CD4-positive, alpha-beta T cell treated with Interleukin-21 for 1 hour (primary cell): ENCODE measurements at regions not wholly inside any gene's neighbourhood (a gene's known extent, or its start where the extent isn't known, plus 50 kb on each side); places are given as distances from the start of the nearest gene placed in this dataset.

Experiments
- DNase-seq: peaks from one replicate; pipeline ENCODE4 v3.0.0-alpha.2; 2020

- DNase-seq = no peak
These were observed 175.2 kb upstream of the GRIN2B start for GRCh38 chr12:14156606-14157005.

- no peak for DNase-seq
These were observed 175.8 kb upstream of the GRIN2B start for GRCh38 chr12:14157088-14157747.

- DNase-seq = no peak
These were observed 182.9 kb upstream of the GRIN2B start for GRCh38 chr12:14164266-14164665.

- peak; percentile 37 for DNase-seq
These were observed 185.7 kb upstream of the GRIN2B start for GRCh38 chr12:14167005-14167628.

- DNase-seq = no peak
These were observed 187.9 kb upstream of the GRIN2B start for GRCh38 chr12:14169281-14169680.

GRCh38 chr12:14171106-14171505, 189.7 kb upstream of the GRIN2B start:
- no peak for DNase-seq

- no peak for DNase-seq
These were observed 190.3 kb upstream of the ATF7IP start for GRCh38 chr12:14175206-14175605.

GRCh38 chr12:14185427-14186192, 179.9 kb upstream of the ATF7IP start:
- peak; percentile 37 for DNase-seq

- DNase-seq = no peak
These were observed 179.3 kb upstream of the ATF7IP start for GRCh38 chr12:14186193-14186502.

- DNase-seq = no peak
These were observed 178.5 kb upstream of the ATF7IP start for GRCh38 chr12:14187002-14187401.

- no peak for DNase-seq
These were observed 177.5 kb upstream of the ATF7IP start for GRCh38 chr12:14187966-14188365.

- DNase-seq = no peak
These were observed 176.7 kb upstream of the ATF7IP start for GRCh38 chr12:14188744-14189143.

GRCh38 chr12:14190694-14191093, 174.8 kb upstream of the ATF7IP start:
- no peak for DNase-seq

GRCh38 chr12:14191612-14192011, 173.9 kb upstream of the ATF7IP start:
- no peak for DNase-seq

- DNase-seq = no peak
These were observed 171.8 kb upstream of the ATF7IP start for GRCh38 chr12:14193639-14194038.

- no peak for DNase-seq
These were observed 170.9 kb upstream of the ATF7IP start for GRCh38 chr12:14194572-14194971.

- no peak for DNase-seq
These were observed 165.9 kb upstream of the ATF7IP start for GRCh38 chr12:14199455-14200198.

- DNase-seq = no peak
These were observed 164.9 kb upstream of the ATF7IP start for GRCh38 chr12:14200598-14200997.

GRCh38 chr12:14201291-14201690, 164.2 kb upstream of the ATF7IP start:
- DNase-seq = no peak

GRCh38 chr12:14207905-14208551, 157.5 kb upstream of the ATF7IP start:
- no peak for DNase-seq

GRCh38 chr12:14211947-14212387, 153.5 kb upstream of the ATF7IP start:
- no peak for DNase-seq

GRCh38 chr12:14213542-14213941, 151.9 kb upstream of the ATF7IP start:
- DNase-seq = no peak

- no peak for DNase-seq
These were observed 151.0 kb upstream of the ATF7IP start for GRCh38 chr12:14214495-14214894.
